DOHH2 (cell line): ENCODE measurements at regions not wholly inside any gene's neighbourhood (a gene's known extent, or its start where the extent isn't known, plus 50 kb on each side); places are given as distances from the start of the nearest gene placed in this dataset.
"Not testable (repeated sequence)": the region's sequence is repeated elsewhere in the genome, so short reads cannot be mapped to it uniquely, and the experiment has no call there.

Experiments used
- H3F3A ChIP-seq: fragments of 200-600 bp; sonication (generic), shearing (Covaris generic); 2 replicates; pipeline ENCODE4 v1.6.0; 2016; ENCODE audit warnings: antibody characterized with exemption, mild to moderate bottlenecking; ENCODE audit not compliant: control insufficient read depth, insufficient read depth
- H3K27ac ChIP-seq: fragments of 200-600 bp; sonication (generic); 2 replicates; pipeline ENCODE4 v1.5.1; 2014; ENCODE audit warnings: low read depth, mild to moderate bottlenecking, low read length, moderate library complexity
- H3K27me3 ChIP-seq: fragments of 200-600 bp; sonication (generic); 2 replicates; pipeline ENCODE4 v1.6.1; 2014; ENCODE audit warnings: mild to moderate bottlenecking, low read length, mixed read lengths; ENCODE audit not compliant: control insufficient read depth
- H3K36me3 ChIP-seq: fragments of 200-600 bp; sonication (generic); 2 replicates; pipeline ENCODE4 v1.6.1; 2014; ENCODE audit warnings: mild to moderate bottlenecking, low read length, moderate library complexity, mixed read lengths; ENCODE audit not compliant: control insufficient read depth
- H3K4me1 ChIP-seq: fragments of 200-600 bp; sonication (generic); 2 replicates; pipeline ENCODE4 v1.6.1; 2014; ENCODE audit warnings: mild to moderate bottlenecking, low read length, mixed read lengths; ENCODE audit not compliant: control insufficient read depth
- H3K4me2 ChIP-seq: fragments of 200-600 bp; sonication (generic); 2 replicates; pipeline ENCODE4 v1.6.0; 2014; ENCODE audit warnings: mild to moderate bottlenecking, low read length, moderate library complexity
- H3K4me3 ChIP-seq: fragments of 200-600 bp; sonication (generic); 2 replicates; pipeline ENCODE4 v1.5.1; 2014; ENCODE audit warnings: mild to moderate bottlenecking, low read length, mixed read lengths
- H3K79me2 ChIP-seq: fragments of 200-600 bp; sonication (generic); 2 replicates; pipeline ENCODE4 v1.6.1; 2014; ENCODE audit warnings: mild to moderate bottlenecking, low read length, mixed read lengths; ENCODE audit not compliant: control insufficient read depth
- H3K9me2 ChIP-seq: fragments of 200-600 bp; sonication (generic); replicated peaks from 2 replicates; pipeline ENCODE4 v1.6.1; 2014; ENCODE audit warnings: mild to moderate bottlenecking, low read length, mixed read lengths; ENCODE audit not compliant: control insufficient read depth
- H3K9me3 ChIP-seq: fragments of 200-600 bp; sonication (generic); 2 replicates; pipeline ENCODE4 v1.6.1; 2014; ENCODE audit warnings: antibody characterized with exemption, low read length, mixed read lengths; ENCODE audit not compliant: control insufficient read depth, insufficient read depth
- H4K20me1 ChIP-seq: fragments of 200-600 bp; sonication (generic); 2 replicates; pipeline ENCODE4 v1.6.0; 2014; ENCODE audit warnings: low read depth, mild to moderate bottlenecking, antibody characterized with exemption, low read length, moderate library complexity; ENCODE audit not compliant: control insufficient read depth, insufficient read depth
- EZH2phosphoT487 ChIP-seq: fragments of 200-600 bp; sonication (generic); IDR thresholded peaks from 2 replicates; pipeline ENCODE4 v1.6.1; 2017; ENCODE audit warnings: borderline replicate concordance, mild to moderate bottlenecking, antibody characterized with exemption, low read length, moderate library complexity, mixed read lengths
- TF ChIP-seq, protein P1 (sequence below): fragments of 200-600 bp; sonication (generic); IDR thresholded peaks from one replicate; pipeline ENCODE4 v1.5.1; 2014; ENCODE audit warnings: antibody characterized with exemption, mild to moderate bottlenecking, low read depth, low read length; ENCODE audit not compliant: poor library complexity, severe bottlenecking

DNA sequence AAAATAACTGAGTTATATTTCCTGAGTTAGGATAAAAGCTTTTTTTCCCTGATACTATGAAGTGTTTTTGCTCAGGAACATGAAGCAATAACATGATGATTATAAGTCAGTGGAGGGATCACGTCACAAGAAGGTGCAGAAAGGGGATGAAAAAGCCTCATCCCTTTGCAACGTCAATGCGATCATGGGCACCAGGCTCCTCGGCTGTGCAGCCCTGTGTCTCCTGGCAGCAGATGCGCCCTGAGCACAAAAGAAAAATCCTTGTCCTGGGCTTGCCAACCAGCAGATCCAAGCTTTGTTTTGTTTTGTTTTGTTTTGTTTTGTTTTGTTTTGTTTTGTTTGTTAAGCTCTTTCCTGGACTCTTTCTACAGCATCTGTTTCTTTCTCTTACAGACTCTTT is 103.5 kb upstream of the PRSS1 start:
- Histone ChIP-seq H4K20me1 (no peaks in the 10 kb centered on the region), H3K9me3 (no peaks in the 10 kb centered on the region), H3K27me3 (peaks cover 64% of the 10 kb centered on the region), H3K4me1 (peaks cover 12% of the 10 kb centered on the region), H3F3A (no peaks in the 10 kb centered on the region), H3K4me2 (peak overlapping the region; percentile 53), H3K79me2 (no peaks in the 10 kb centered on the region), H3K4me3 (peak overlapping the region; percentile 7), H3K27ac (no peak overlapping the region), H3K9me2 (no peaks in the 10 kb centered on the region), H3K36me3 (no peaks in the 10 kb centered on the region)
- no peak for TF ChIP-seq EZH2phosphoT487

DNA sequence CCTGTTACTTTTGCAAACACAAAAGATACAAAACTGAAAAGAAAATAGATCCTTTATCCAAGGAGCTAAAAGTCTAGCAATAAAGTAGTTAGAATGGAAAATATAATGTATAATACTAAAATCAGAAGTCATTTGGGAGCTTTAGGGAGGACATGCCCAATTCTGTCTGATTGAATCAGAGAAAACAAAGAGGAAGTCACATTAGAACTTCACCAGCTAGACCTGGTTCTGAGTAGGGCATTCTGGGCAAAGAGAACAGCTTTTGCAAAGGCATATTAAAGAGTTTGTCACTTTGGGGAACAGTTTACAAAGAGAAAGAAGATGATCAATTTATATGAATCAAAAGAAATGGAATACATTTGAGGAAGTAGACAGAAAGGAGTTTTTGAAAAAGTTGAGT is 107.0 kb upstream of the PRSS1 start:
- no peaks in the 10 kb centered on the region for H3K36me3 ChIP-seq
- no peaks in the 10 kb centered on the region for H3K9me2 ChIP-seq
- H3K27me3 ChIP-seq = peaks cover 62% of the 10 kb centered on the region
- H3K27ac ChIP-seq = no peak overlapping the region
- no peaks in the 10 kb centered on the region for H4K20me1 ChIP-seq
- H3F3A ChIP-seq = no peaks in the 10 kb centered on the region
- H3K4me2 ChIP-seq = no peak overlapping the region
- H3K4me3 ChIP-seq = no peak overlapping the region
- peaks cover 12% of the 10 kb centered on the region for H3K4me1 ChIP-seq
- H3K9me3 ChIP-seq = no peaks in the 10 kb centered on the region
- no peaks in the 10 kb centered on the region for H3K79me2 ChIP-seq
- TF ChIP-seq, protein P1, sequence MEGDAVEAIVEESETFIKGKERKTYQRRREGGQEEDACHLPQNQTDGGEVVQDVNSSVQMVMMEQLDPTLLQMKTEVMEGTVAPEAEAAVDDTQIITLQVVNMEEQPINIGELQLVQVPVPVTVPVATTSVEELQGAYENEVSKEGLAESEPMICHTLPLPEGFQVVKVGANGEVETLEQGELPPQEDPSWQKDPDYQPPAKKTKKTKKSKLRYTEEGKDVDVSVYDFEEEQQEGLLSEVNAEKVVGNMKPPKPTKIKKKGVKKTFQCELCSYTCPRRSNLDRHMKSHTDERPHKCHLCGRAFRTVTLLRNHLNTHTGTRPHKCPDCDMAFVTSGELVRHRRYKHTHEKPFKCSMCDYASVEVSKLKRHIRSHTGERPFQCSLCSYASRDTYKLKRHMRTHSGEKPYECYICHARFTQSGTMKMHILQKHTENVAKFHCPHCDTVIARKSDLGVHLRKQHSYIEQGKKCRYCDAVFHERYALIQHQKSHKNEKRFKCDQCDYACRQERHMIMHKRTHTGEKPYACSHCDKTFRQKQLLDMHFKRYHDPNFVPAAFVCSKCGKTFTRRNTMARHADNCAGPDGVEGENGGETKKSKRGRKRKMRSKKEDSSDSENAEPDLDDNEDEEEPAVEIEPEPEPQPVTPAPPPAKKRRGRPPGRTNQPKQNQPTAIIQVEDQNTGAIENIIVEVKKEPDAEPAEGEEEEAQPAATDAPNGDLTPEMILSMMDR = no peak
- TF ChIP-seq EZH2phosphoT487 = no peak

DNA sequence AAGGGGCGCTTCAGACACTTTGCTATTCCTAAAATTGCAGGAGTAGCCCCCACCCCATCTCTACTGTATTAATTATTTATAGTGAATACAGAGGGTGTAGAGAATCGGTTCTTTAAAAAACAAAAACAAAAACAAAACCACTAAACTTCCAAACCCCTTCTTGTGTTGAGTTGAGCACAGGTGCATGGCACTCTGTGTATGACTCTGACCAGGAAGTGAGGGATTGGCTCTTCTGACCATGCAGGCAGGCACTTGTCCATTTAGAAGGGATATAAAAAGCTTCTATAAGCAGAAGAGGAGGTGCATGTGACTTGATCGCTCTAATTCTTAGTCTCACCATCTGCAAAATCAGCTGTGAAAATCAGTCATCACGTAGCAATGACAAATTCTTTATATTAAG is 108.0 kb upstream of the PRSS1 start:
- not testable (repeated sequence) for H3K9me3 ChIP-seq, H3K27ac ChIP-seq, H3K79me2 ChIP-seq, H3K4me3 ChIP-seq, H3K9me2 ChIP-seq, H3K36me3 ChIP-seq, H3K4me1 ChIP-seq, H3F3A ChIP-seq, H4K20me1 ChIP-seq, H3K4me2 ChIP-seq
- peaks cover 60% of the 10 kb centered on the region for H3K27me3 ChIP-seq

- no peak overlapping the region for H3K4me2 ChIP-seq
- H3K27me3 ChIP-seq = peaks cover 44% of the 10 kb centered on the region
- no peak overlapping the region for H3K4me3 ChIP-seq
- H4K20me1 ChIP-seq = no peaks in the 10 kb centered on the region
- no peaks in the 10 kb centered on the region for H3K9me3 ChIP-seq
- no peak overlapping the region for H3K27ac ChIP-seq
- no peaks in the 10 kb centered on the region for H3K9me2 ChIP-seq
- no peaks in the 10 kb centered on the region for H3K4me1 ChIP-seq
- TF ChIP-seq, protein P1 = no peak
- TF ChIP-seq EZH2phosphoT487 = no peak
- no peaks in the 10 kb centered on the region for H3F3A ChIP-seq
- no peaks in the 10 kb centered on the region for H3K79me2 ChIP-seq
- H3K36me3 ChIP-seq = no peaks in the 10 kb centered on the region
Observed at GRCh38 chr7:142638581-142638980, 110.7 kb upstream of the PRSS1 start.
